GM21367 (cell line): ENCODE measurements at regions not wholly inside any gene's neighbourhood (a gene's known extent, or its start where the extent isn't known, plus 50 kb on each side); places are given as distances from the start of the nearest gene placed in this dataset.
"Not testable (repeated sequence)": the region's sequence is repeated elsewhere in the genome, so short reads cannot be mapped to it uniquely, and the experiment has no call there.

Experiments used
- ATAC-seq: cut with Tn5 transposase; IDR thresholded peaks from one replicate; pipeline ENCODE4 v1.9.1; 2021; ENCODE audit not compliant: unreplicated experiment

GRCh38 chr1:72983011-72983410 is 700.7 kb upstream of the NEGR1 start:
- not testable (repeated sequence) for ATAC-seq

GRCh38 chr1:72969461-72969860 is 687.1 kb upstream of the NEGR1 start:
- ATAC-seq, result no peak

GRCh38 chr1:72954943-72955342 is 672.6 kb upstream of the NEGR1 start:
- ATAC-seq, result no peak

- not testable (repeated sequence) for ATAC-seq
Observed at GRCh38 chr1:72950900-72951299, 668.6 kb upstream of the NEGR1 start.

GRCh38 chr1:72946903-72947499 is 664.7 kb upstream of the NEGR1 start:
- ATAC-seq, result no peak

- no peak for ATAC-seq
Observed at GRCh38 chr1:72942008-72942407, 659.7 kb upstream of the NEGR1 start.

- no peak for ATAC-seq
Observed at GRCh38 chr1:72938408-72938807, 656.1 kb upstream of the NEGR1 start.

GRCh38 chr1:72937905-72938304 is 655.6 kb upstream of the NEGR1 start:
- ATAC-seq, result no peak

- no peak for ATAC-seq
Observed at GRCh38 chr1:72936942-72937341, 654.6 kb upstream of the NEGR1 start.

GRCh38 chr1:72936151-72936740 is 653.9 kb upstream of the NEGR1 start:
- ATAC-seq, result no peak

GRCh38 chr1:72932025-72932424 is 649.7 kb upstream of the NEGR1 start:
- no peak for ATAC-seq

GRCh38 chr1:72930528-72930927 is 648.2 kb upstream of the NEGR1 start:
- no peak for ATAC-seq

GRCh38 chr1:72918940-72919339 is 636.6 kb upstream of the NEGR1 start:
- ATAC-seq, result no peak

GRCh38 chr1:72917920-72918319 is 635.6 kb upstream of the NEGR1 start:
- no peak for ATAC-seq

GRCh38 chr1:72915581-72915980 is 633.2 kb upstream of the NEGR1 start:
- ATAC-seq, result no peak

- no peak for ATAC-seq
Observed at GRCh38 chr1:72911656-72912055, 629.3 kb upstream of the NEGR1 start.

GRCh38 chr1:72896256-72896655 is 613.9 kb upstream of the NEGR1 start:
- no peak for ATAC-seq

GRCh38 chr1:72892461-72892860 is 610.1 kb upstream of the NEGR1 start:
- no peak for ATAC-seq

- no peak for ATAC-seq
Observed at GRCh38 chr1:72891976-72892375, 609.6 kb upstream of the NEGR1 start.

GRCh38 chr1:72885841-72886240 is 603.5 kb upstream of the NEGR1 start:
- ATAC-seq, result no peak

- ATAC-seq, result no peak
Observed at GRCh38 chr1:72885017-72885416, 602.7 kb upstream of the NEGR1 start.

- no peak for ATAC-seq
Observed at GRCh38 chr1:72869873-72870272, 587.5 kb upstream of the NEGR1 start.

GRCh38 chr1:72869441-72869840 is 587.1 kb upstream of the NEGR1 start:
- ATAC-seq, result no peak
